NT2/D1 (cell line): ENCODE measurements at regions not wholly inside any gene's neighbourhood (a gene's known extent, or its start where the extent isn't known, plus 50 kb on each side); places are given as distances from the start of the nearest gene placed in this dataset.

Source experiments
- SUZ12 ChIP-seq: IDR thresholded peaks from 2 replicates; pipeline ENCODE4 v1.6.1; 2011; ENCODE audit not compliant: insufficient read length, insufficient read depth; ENCODE audit errors: extremely low read depth
- YY1 ChIP-seq: IDR thresholded peaks from 2 replicates; pipeline ENCODE4 v1.6.1; 2011; ENCODE audit not compliant: insufficient read length, insufficient read depth
- ZNF274 ChIP-seq: IDR thresholded peaks from 2 replicates; pipeline ENCODE4 v1.6.1; 2011; ENCODE audit warnings: mild to moderate bottlenecking, low read depth, low read length

- TF ChIP-seq ZNF274, result no peak
- TF ChIP-seq SUZ12, result no peak
- TF ChIP-seq YY1, result no peak
Observed at GRCh38 chr12:61810486-61810885, 449.7 kb upstream of the USP15 start.
